Lower leg skin (tissue), 4 donors: ENCODE measurements at regions not wholly inside any gene's neighbourhood (a gene's known extent, or its start where the extent isn't known, plus 50 kb on each side); places are given as distances from the start of the nearest gene placed in this dataset.
"Not testable (repeated sequence)": the region's sequence is repeated elsewhere in the genome, so short reads cannot be mapped to it uniquely, and the experiment has no call there.

Source experiments
- DNase-seq, 2 donors: peaks; one replicate each; pipeline ENCODE4 v3.0.0-alpha.2; 2019; ENCODE audit warnings: low spot score in 2 of 2
- H3K4me3 ChIP-seq: fragments of 200-600 bp; sonication (generic); 2 replicates; pipeline ENCODE4 v1.5.1; 2017; ENCODE audit warnings: mild to moderate bottlenecking, low read depth; ENCODE audit not compliant: poor library complexity, severe bottlenecking
- POLR2A ChIP-seq, 2 donors: fragments of 450-650 bp; IDR thresholded peaks; one replicate each; pipeline ENCODE4 v1.6.1; 2016 to 2017; ENCODE audit warnings: antibody characterized with exemption in 2 of 2, mild to moderate bottlenecking in 1 of 2, moderate library complexity in 1 of 2
- WGBS, 2 donors: methylation state at CpG; one replicate each; pipeline ENCODE4 v1.1.5; 2018; 5-methylcytosine and 5-hydroxymethylcytosine counted together
- intact Hi-C: fragments of 100-400 bp; cut with DNase I; formaldehyde crosslinking; loops from one replicate; pipeline ENCODE4 v1.15.0; 2023; ENCODE audit warnings: low total_unique reads
- TF ChIP-seq, protein P1 (sequence below), 3 donors: fragments of 450-650 bp; IDR thresholded peaks; one replicate each; pipeline ENCODE4 v1.5.1; 2016; ENCODE audit warnings: antibody characterized with exemption in 3 of 3, mild to moderate bottlenecking in 3 of 3, moderate library complexity in 2 of 3

DNA sequence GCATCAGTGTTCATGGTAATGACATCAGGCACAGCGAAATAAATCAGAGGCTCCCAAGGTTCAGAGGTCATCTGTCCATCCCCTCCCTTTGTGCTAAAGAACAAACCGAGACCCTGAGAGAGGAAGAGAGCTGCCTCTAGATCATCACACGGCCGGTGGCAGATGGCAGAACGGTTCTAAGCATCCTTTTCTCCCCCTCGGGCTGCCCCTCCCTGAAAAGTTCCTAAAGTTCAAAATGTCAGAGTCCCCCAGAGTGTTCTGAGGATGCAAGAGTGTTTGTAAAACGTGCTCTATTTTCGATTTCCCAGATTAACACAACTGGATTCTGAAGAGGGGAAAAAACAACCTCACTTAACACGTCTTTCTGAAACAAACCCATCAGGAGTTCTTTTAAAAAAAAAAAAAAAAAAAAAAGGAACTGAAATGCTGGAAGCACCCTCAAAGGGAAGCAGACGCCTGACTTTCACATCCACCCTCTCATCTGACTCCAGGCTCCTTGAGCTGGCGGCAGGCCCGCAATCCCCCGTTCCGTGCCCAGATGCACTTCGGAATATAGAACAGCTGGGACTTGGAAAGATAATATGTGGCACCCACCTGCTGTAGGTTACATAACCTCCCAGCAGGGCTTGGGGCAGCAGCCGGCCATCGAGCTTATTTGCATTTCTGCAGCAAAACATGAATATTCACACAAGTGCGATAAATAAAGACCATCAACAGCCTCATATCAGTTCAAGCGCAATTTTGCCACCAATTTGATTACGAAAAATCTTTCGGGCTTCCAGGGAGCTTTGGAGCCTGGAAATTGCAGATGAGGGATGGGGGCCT is 115.5 kb upstream of the SMURF2 start:
- intact Hi-C loops = loop anchor here (5.0 kb wide), 1 partner anchor 185 kb away; no protein-coding TSS in a partner anchor
- peak in 1 of 2 donors; percentile 81 for DNase-seq
- H3K4me3 ChIP-seq = no peak overlapping the region
- TF ChIP-seq, protein P1, sequence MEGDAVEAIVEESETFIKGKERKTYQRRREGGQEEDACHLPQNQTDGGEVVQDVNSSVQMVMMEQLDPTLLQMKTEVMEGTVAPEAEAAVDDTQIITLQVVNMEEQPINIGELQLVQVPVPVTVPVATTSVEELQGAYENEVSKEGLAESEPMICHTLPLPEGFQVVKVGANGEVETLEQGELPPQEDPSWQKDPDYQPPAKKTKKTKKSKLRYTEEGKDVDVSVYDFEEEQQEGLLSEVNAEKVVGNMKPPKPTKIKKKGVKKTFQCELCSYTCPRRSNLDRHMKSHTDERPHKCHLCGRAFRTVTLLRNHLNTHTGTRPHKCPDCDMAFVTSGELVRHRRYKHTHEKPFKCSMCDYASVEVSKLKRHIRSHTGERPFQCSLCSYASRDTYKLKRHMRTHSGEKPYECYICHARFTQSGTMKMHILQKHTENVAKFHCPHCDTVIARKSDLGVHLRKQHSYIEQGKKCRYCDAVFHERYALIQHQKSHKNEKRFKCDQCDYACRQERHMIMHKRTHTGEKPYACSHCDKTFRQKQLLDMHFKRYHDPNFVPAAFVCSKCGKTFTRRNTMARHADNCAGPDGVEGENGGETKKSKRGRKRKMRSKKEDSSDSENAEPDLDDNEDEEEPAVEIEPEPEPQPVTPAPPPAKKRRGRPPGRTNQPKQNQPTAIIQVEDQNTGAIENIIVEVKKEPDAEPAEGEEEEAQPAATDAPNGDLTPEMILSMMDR (IDR thresholded peaks at IDR 0.05) = no peak
- no peak for TF ChIP-seq POLR2A (IDR thresholded peaks at IDR 0.05)
- WGBS, 2 donors = 16 to 21% methylated on average over 21 of the region's 21 CpGs

DNA sequence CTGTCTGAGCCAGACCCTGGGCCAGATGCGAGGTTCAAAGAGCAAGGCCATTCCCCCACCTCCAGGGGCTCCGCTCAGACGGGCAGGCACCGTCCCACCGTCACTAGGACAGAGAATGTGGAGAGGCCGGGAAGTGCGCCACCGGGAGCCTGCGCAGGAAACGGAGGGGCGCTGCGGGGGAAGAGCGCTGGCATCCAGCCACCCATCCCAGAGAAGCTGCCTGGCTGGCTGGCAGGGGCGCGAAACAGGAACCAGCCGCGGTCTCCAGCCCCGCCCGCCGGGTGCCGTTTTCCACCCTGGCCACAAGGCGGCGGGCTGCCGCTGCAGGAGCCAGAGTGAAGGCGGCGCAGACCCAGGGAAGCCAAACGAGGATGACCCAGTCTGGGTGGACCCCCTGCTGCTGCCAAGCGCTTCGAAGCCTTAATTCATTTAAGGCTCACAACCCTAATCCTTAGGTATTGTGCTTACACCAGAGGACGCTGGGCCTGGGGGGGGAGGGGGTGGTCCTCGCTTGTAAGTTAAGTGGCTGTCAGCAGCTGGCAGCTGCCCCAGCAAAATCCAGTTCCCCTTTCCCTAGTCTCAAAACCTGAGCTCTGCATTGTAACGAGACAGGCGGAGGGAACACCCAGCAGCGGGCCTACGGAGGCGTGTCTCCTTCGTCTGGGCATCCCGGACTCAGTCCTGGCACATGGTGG is 114.8 kb upstream of the SMURF2 start:
- intact Hi-C loops = loop anchor here (5.0 kb wide), 1 partner anchor 185 kb away; no protein-coding TSS in a partner anchor
- TF ChIP-seq, protein P1 (IDR thresholded peaks at IDR 0.05) = peak in 1 of 3 donors; percentile 89
- not testable (repeated sequence) for H3K4me3 ChIP-seq
- WGBS, 2 donors = 0 to 6% methylated on average over 20 to 21 of the region's 38 CpGs
- peak; percentile 70 to 97 for DNase-seq

DNA sequence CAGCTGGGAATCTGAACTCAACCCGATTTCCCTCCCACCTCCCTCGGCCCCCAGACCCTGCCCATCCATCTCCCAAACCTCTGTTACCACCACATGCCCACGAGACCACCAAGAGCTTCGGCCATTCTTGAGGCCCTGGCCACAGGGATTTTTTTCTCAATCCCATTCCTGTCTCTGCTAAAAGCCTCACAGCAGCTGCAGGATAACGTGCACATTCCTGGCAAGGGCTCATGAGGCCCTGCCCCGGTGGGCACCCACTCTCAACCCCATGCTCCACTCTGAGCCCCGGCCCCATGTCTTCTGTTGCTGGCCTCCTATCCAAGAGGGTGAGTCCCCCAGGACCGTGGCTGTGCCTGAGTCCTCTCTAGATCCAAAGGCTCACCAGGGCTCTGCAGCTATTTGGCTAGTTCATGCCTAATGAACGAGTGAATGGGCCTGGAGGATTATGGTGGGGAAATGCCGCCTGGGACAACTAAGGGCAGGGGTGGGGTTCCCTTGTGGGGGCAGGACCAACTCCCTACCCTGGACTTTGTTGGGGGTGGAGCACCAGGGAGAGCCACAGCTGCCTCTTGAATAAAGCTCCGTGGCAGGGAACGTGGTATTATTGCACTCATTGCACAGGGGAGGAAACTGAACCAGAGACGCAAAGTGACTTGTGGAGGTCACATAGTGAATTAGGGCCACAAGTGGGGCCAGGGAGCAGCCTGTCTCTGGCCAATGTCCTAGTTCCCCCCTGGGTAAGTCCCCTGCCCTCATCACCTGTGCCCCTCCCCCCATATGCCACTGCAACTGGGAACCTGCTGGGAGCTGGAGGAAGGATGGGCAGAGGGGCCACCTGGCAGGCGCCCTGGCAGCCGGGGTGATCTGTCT is 113.8 kb upstream of the SMURF2 start:
- intact Hi-C loops = loop anchor here (5.0 kb wide), 1 partner anchor 186 kb away; no protein-coding TSS in a partner anchor
- peak in 1 of 2 donors; percentile 85 for DNase-seq

DNA sequence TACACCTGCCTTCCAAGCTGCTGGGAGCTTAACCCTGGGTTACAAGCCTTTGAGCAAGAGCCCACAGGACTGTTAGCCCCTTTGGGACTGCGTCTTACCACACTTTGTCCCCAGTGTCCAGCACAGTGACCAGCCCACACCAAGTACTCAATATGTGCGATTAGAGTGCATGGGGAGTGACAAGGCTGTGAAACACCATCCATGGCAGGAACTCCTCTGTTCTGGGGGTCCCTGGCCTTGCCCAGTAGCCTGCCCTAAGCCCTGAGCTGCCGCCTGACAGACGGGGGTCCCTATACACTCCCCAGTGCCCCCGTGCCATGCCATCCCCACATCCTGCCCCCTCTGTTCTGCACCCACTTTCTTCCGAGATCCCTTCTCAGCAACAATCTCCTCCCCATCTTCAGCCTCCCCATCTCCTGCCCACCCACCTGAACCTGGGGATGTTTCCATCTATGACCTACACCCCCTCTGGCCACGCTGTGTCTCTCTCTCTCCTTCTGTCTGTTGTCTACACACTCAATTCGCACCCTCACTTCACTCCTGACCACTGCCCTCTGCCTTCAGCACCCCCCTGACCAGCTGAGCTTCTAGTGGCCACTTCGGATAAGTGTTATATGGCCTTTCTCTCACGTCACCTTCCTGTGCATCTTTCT is 112.9 kb upstream of the SMURF2 start:
- intact Hi-C loops = loop anchor here (5.0 kb wide), 1 partner anchor 187 kb away; no protein-coding TSS in a partner anchor
- TF ChIP-seq POLR2A (IDR thresholded peaks at IDR 0.05) = no peak
- TF ChIP-seq, protein P1 (IDR thresholded peaks at IDR 0.05) = no peak
- H3K4me3 ChIP-seq = no peak overlapping the region
- WGBS, 2 donors = 87 to 94% methylated on average over 10 of the region's 10 CpGs
- DNase-seq = peak in 1 of 2 donors; percentile 74

More for the DNA sequence above, 113.8 kb upstream of the SMURF2 start:
- WGBS, 2 donors = 66 to 68% methylated on average over 13 to 15 of the region's 15 CpGs
- H3K4me3 ChIP-seq = no peak overlapping the region
- TF ChIP-seq, protein P1 (IDR thresholded peaks at IDR 0.05) = no peak
- TF ChIP-seq POLR2A (IDR thresholded peaks at IDR 0.05) = no peak
